A549 (cell line): ENCODE measurements at regions not wholly inside any gene's neighbourhood (a gene's known extent, or its start where the extent isn't known, plus 50 kb on each side); places are given as distances from the start of the nearest gene placed in this dataset.

ENCODE experiments used
- ATAC-seq, 2 experiments: fragments of 200-7000 bp in 1 of 2; fragments of >200 bp in 1 of 2; cut with Nextera tagmentation in 1 of 2; cut with Tn5 transposase in 1 of 2; 3 replicates each; pipeline versions ENCODE4 v1.8.0 to v1.9.1; 2018 to 2020; ENCODE audit warnings: mild to moderate bottlenecking in 1 of 2, moderate library complexity in 1 of 2
- CTCF ChIA-PET: fragments of 300-600 bp; sonication (Branson Sonifier 250); formaldehyde crosslinking; extraction: SDS; loops from one replicate; lab custom pipeline; 2021; ENCODE audit warnings: antibody characterized with exemption, inconsistent platforms; lab: Yijun Ruan, JAX
- POLR2A ChIA-PET: fragments of 350-600 bp; formaldehyde crosslinking; extraction: SDS; loops from one replicate; lab custom pipeline; 2021; ENCODE audit warnings: antibody characterized with exemption, inconsistent platforms; lab: Yijun Ruan, JAX
- DNase-seq, 2 experiments: peaks; one replicate each; pipeline versions ENCODE4 v3.0.0 to v3.0.0-alpha.2; 2011 to 2016; ENCODE audit warnings: low read depth in 1 of 2, low spot score in 1 of 2
- FAIRE-seq: peaks from 2 replicates; lab custom pipeline; 2011; peaks lifted over from hg19 to GRCh38; lab: Jason Lieb, UNC
- H3K27ac ChIP-seq, 2 experiments: fragments of >200 bp; sonication (Bioruptor Twin); formaldehyde crosslinking; 3 replicates each; pipeline ENCODE4 v1.5.1; 2016 to 2017
- H3K4me1 ChIP-seq: fragments of >200 bp; sonication (Bioruptor Twin); formaldehyde crosslinking; 3 replicates; pipeline ENCODE4 v1.6.1; 2016
- H3K4me2 ChIP-seq: fragments of >200 bp; sonication (Bioruptor Twin); formaldehyde crosslinking; 3 replicates; pipeline ENCODE4 v1.6.1; 2016
- H3K4me3 ChIP-seq: fragments of >200 bp; sonication (Bioruptor Twin); formaldehyde crosslinking; 3 replicates; pipeline ENCODE4 v1.5.1; 2016
- H3K9me3 ChIP-seq: fragments of >200 bp; sonication (Bioruptor Twin); formaldehyde crosslinking; 3 replicates; pipeline ENCODE4 v1.6.1; 2016
- BCL3 ChIP-seq: fragments of >200 bp; sonication (Bioruptor Twin); formaldehyde crosslinking; IDR thresholded peaks from 3 replicates; pipeline ENCODE4 v1.6.1; 2016
- BHLHE40 ChIP-seq: IDR thresholded peaks from 2 replicates; pipeline ENCODE4 v1.6.1; 2012; ENCODE audit warnings: low read depth, low read length, inconsistent platforms
- CBX2 ChIP-seq: fragments of 200-600 bp; sonication (generic); IDR thresholded peaks from 2 replicates; pipeline ENCODE4 v1.6.1; 2016; ENCODE audit warnings: low read depth, mild to moderate bottlenecking, borderline replicate concordance
- CBX8 ChIP-seq: fragments of 200-600 bp; sonication (generic); IDR thresholded peaks from 2 replicates; pipeline ENCODE4 v1.6.1; 2016
- CEBPB ChIP-seq, 2 experiments: fragments of >200 bp in 1 of 2; sonication (Bioruptor Twin) in 1 of 2; formaldehyde crosslinking in 1 of 2; IDR thresholded peaks; 2 replicates each; pipeline ENCODE4 v1.6.1; 2012 to 2016
- CHD2 ChIP-seq: fragments of 150-350 bp; IDR thresholded peaks from 2 replicates; pipeline ENCODE4 v1.6.1; 2014; ENCODE audit warnings: low read length; ENCODE audit not compliant: partially characterized antibody
- EHF ChIP-seq: fragments of 250-450 bp; sonication (Bioruptor Pico); IDR thresholded peaks from 2 replicates; pipeline ENCODE4 v1.5.0; 2020; ENCODE audit warnings: mild to moderate bottlenecking
- EHMT2 ChIP-seq: fragments of 200-600 bp; sonication (generic); IDR thresholded peaks from 2 replicates; pipeline ENCODE4 v1.6.1; 2016; ENCODE audit warnings: antibody characterized with exemption, low read depth, mild to moderate bottlenecking, moderate library complexity
- ELK1 ChIP-seq: fragments of 150-350 bp; IDR thresholded peaks from 2 replicates; pipeline ENCODE4 v1.6.1; 2014; ENCODE audit warnings: low read depth, mild to moderate bottlenecking, low read length
- ESRRA ChIP-seq: fragments of 150-350 bp; IDR thresholded peaks from 2 replicates; pipeline ENCODE4 v1.6.1; 2014; ENCODE audit warnings: mild to moderate bottlenecking, low read length, borderline replicate concordance
- FOXS1 ChIP-seq: fragments of 250-450 bp; sonication (Bioruptor Pico); IDR thresholded peaks from 2 replicates; pipeline ENCODE4 v1.5.0; 2020; ENCODE audit warnings: mild to moderate bottlenecking, moderate library complexity
- GATA3 ChIP-seq: IDR thresholded peaks from 2 replicates; pipeline ENCODE4 v1.6.1; 2012; ENCODE audit warnings: borderline replicate concordance
- HDAC2 ChIP-seq: fragments of 200-600 bp; sonication (generic); IDR thresholded peaks from 2 replicates; pipeline ENCODE4 v1.6.1; 2016
- HMGXB4 ChIP-seq: fragments of 250-450 bp; sonication (Bioruptor Pico); IDR thresholded peaks from 2 replicates; pipeline ENCODE4 v1.5.0; 2021; ENCODE audit warnings: mild to moderate bottlenecking, moderate library complexity, borderline replicate concordance
- HOXB5 ChIP-seq: fragments of 250-450 bp; sonication (Bioruptor Pico); IDR thresholded peaks from 2 replicates; pipeline ENCODE4 v1.5.0; 2020; ENCODE audit warnings: mild to moderate bottlenecking, moderate library complexity
- KDM5A ChIP-seq: fragments of 200-600 bp; sonication (generic); IDR thresholded peaks from 2 replicates; pipeline ENCODE4 v1.6.1; 2016; ENCODE audit warnings: antibody characterized with exemption, mild to moderate bottlenecking
- MAFK ChIP-seq: fragments of 450-650 bp; IDR thresholded peaks from 2 replicates; pipeline ENCODE4 v1.6.1; 2014; ENCODE audit not compliant: partially characterized antibody
- MAX ChIP-seq: IDR thresholded peaks from 2 replicates; pipeline ENCODE4 v1.6.1; 2012
- MYC ChIP-seq: IDR thresholded peaks from 2 replicates; pipeline ENCODE4 v1.6.1; 2012; ENCODE audit warnings: mild to moderate bottlenecking, inconsistent platforms, low read length, improper control_type of control experiment, borderline replicate concordance
- NR3C1 ChIP-seq: fragments of >200 bp; sonication (Bioruptor Twin); formaldehyde crosslinking; IDR thresholded peaks from 3 replicates; pipeline ENCODE4 v1.6.1; 2017
- PBX3 ChIP-seq: IDR thresholded peaks from 2 replicates; pipeline ENCODE4 v1.6.1; 2012
- POLR2AphosphoS2 ChIP-seq: conservative IDR thresholded peaks from 2 replicates; pipeline ENCODE4 v1.6.1; 2012; ENCODE audit warnings: low read length, improper control_type of control experiment, inconsistent platforms
- RARB ChIP-seq: fragments of 250-450 bp; sonication (Bioruptor Pico); IDR thresholded peaks from 2 replicates; pipeline ENCODE4 v1.8.0; 2021; ENCODE audit warnings: mild to moderate bottlenecking, moderate library complexity
- REST ChIP-seq: fragments of 200-600 bp; sonication (generic); IDR thresholded peaks from 2 replicates; pipeline ENCODE4 v1.6.1; 2016; ENCODE audit warnings: antibody characterized with exemption, mild to moderate bottlenecking, moderate library complexity
- TP53 ChIP-seq: fragments of 250-450 bp; sonication (Bioruptor Pico); IDR thresholded peaks from 2 replicates; pipeline ENCODE4 v1.5.0; 2021; ENCODE audit warnings: mild to moderate bottlenecking, moderate library complexity
- ZSCAN20 ChIP-seq: fragments of 250-450 bp; sonication (Bioruptor Pico); IDR thresholded peaks from 2 replicates; pipeline ENCODE4 v1.8.0; 2022; ENCODE audit warnings: mild to moderate bottlenecking, moderate library complexity
- WGBS: methylation state at CpG from one replicate; pipeline ENCODE4 v1.1.6; 2017; ENCODE audit errors: missing lambda C conversion rate; 5-methylcytosine and 5-hydroxymethylcytosine counted together

- Histone ChIP-seq H3K4me1 (0 out of 3 replicates have a peak, but pooled peaks cover 8% of the 10 kb centered on the region), H3K27ac (no peak overlapping the region), H3K4me2 (no peak overlapping the region), H3K4me3 (no peak overlapping the region), H3K9me3 (no peaks in the 10 kb centered on the region)
- POLR2A ChIA-PET: no interaction called here
- 5% methylated on average over 2 of the region's 2 CpGs for WGBS
- no peak for DNase-seq
- no peak for ATAC-seq
- no peak for TF ChIP-seq PBX3
- no peak for TF ChIP-seq ESRRA
- no peak for TF ChIP-seq TP53 (CRISPR knock-in tag)
- no peak for TF ChIP-seq EHF (CRISPR knock-in tag)
- TF ChIP-seq CBX2: no peak
- TF ChIP-seq MYC: no peak
- TF ChIP-seq BCL3: no peak
- TF ChIP-seq BHLHE40: no peak
- no peak for TF ChIP-seq CBX8
- no peak for TF ChIP-seq GATA3
- no peak for TF ChIP-seq MAFK
- no peak for TF ChIP-seq FOXS1 (CRISPR knock-in tag)
- TF ChIP-seq HDAC2: no peak
- no peak for TF ChIP-seq REST
- TF ChIP-seq NR3C1: no peak
- no peak for TF ChIP-seq CEBPB (IDR thresholded peaks at IDR 0.05)
- no peak for TF ChIP-seq HOXB5 (CRISPR knock-in tag)
- TF ChIP-seq HMGXB4: no peak
- TF ChIP-seq POLR2AphosphoS2: no peak
- TF ChIP-seq CHD2: no peak
- CTCF ChIA-PET: interaction anchor here (0.6 to 1.6 kb wide), 2 partner anchors 38 to 242 kb away, joined by 4 to 7 read pairs; no protein-coding TSS in a partner anchor
- no peak for FAIRE-seq
Measured at GRCh38 chr4:42277291-42277690, 120.0 kb upstream of the SHISA3 start.

GRCh38 chr4:42278709-42279324 is 118.5 kb upstream of the SHISA3 start:
- CTCF ChIA-PET: interaction anchor here (1.2 to 1.6 kb wide), 2 partner anchors 241 to 265 kb away, joined by 3 to 7 read pairs; no protein-coding TSS in a partner anchor
- no peak for FAIRE-seq
- TF ChIP-seq CBX2 (no peak), KDM5A (no peak), ZSCAN20 (no peak), HMGXB4 (no peak), RARB (CRISPR knock-in tag) (no peak), ELK1 (no peak), EHMT2 (no peak), GATA3 (no peak), MAX (no peak)

More at GRCh38 chr4:42278709-42279324, 118.5 kb upstream of the SHISA3 start:
- Histone ChIP-seq H3K4me2 (no peak overlapping the region), H3K9me3 (no peaks in the 10 kb centered on the region), H3K27ac (no peak overlapping the region), H3K4me3 (no peak overlapping the region), H3K4me1 (0 out of 3 replicates have a peak, but pooled peaks cover 8% of the 10 kb centered on the region)
- DNase-seq: no peak
- POLR2A ChIA-PET: no interaction called here
- ATAC-seq: no peak
- WGBS: 84% methylated on average over 15 of the region's 15 CpGs
